LNCAP (cell line): ENCODE measurements at regions not wholly inside any gene's neighbourhood (a gene's known extent, or its start where the extent isn't known, plus 50 kb on each side); places are given as distances from the start of the nearest gene placed in this dataset.

Source experiments
- TF ChIP-seq, protein P1 (sequence below): fragments of 450-650 bp; IDR thresholded peaks from 2 replicates; pipeline ENCODE4 v1.5.1; 2017; ENCODE audit warnings: mild to moderate bottlenecking

DNA sequence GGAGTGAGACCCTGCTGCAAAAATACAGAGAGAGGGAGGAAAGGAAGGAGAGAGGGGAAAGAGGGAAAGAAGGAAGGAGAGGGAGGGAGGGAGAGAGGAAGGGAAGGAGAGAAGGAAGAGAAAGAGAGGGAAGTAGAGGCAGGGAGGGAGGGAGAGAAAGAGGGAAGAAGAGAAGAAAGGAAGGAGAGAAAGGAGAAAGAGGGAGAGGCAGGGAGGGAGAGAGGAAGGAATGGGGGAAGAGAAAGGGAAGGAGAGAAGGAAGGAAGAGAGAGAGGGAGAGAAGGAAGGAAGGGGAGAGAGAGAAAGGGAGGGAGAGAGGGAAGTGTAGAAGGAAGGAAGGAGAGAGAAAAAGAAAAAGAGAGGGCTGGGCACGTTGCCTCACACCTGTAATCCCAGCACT, 121.7 kb downstream of the TMEM130 start:
- TF ChIP-seq, protein P1, sequence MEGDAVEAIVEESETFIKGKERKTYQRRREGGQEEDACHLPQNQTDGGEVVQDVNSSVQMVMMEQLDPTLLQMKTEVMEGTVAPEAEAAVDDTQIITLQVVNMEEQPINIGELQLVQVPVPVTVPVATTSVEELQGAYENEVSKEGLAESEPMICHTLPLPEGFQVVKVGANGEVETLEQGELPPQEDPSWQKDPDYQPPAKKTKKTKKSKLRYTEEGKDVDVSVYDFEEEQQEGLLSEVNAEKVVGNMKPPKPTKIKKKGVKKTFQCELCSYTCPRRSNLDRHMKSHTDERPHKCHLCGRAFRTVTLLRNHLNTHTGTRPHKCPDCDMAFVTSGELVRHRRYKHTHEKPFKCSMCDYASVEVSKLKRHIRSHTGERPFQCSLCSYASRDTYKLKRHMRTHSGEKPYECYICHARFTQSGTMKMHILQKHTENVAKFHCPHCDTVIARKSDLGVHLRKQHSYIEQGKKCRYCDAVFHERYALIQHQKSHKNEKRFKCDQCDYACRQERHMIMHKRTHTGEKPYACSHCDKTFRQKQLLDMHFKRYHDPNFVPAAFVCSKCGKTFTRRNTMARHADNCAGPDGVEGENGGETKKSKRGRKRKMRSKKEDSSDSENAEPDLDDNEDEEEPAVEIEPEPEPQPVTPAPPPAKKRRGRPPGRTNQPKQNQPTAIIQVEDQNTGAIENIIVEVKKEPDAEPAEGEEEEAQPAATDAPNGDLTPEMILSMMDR: no peak

DNA sequence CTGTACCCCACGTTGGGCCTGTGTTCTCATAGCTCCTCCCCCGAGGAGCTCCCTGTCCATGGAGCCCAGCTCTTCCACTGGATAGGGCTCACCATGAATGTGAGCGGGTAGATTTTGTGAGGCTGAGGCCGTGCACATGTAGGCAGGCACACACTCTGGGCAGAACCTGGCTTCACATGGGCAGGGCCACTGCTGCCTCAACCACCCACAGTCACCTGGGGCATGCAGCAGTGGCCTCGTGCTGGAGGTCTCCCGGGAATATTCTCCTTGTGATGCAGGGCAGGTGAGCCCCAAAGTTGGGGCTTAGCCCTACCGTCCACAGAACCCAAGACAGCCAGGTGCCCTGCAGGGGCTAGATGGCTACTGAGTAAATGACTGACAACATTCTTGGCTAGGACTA, 116.6 kb downstream of the TMEM130 start:
- TF ChIP-seq, protein P1: no peak

DNA sequence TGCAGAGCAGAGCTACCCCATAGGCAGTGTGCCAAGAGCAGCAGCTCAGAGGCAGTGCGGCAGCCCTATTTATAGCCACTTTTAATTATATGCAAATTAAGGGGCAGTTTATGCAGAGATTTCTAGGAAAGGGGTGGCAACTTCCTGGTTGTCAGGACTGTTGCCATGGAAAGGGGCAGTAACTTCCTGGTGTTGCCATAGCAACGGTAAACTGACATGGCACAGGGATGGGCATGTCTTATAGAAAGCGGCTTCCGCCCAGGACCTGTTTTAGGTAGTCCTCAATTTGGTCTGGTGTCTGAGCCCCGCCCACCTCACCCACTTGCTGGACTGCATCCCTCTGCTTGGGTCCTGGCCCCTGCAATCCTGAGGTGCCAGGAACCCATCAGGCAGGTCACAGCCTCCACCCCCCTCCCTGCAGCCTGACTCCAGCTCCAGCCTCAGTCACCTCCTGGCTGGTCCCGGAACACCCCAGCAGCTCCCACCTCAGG, 115.8 kb downstream of the TMEM130 start:
- TF ChIP-seq, protein P1: no peak

DNA sequence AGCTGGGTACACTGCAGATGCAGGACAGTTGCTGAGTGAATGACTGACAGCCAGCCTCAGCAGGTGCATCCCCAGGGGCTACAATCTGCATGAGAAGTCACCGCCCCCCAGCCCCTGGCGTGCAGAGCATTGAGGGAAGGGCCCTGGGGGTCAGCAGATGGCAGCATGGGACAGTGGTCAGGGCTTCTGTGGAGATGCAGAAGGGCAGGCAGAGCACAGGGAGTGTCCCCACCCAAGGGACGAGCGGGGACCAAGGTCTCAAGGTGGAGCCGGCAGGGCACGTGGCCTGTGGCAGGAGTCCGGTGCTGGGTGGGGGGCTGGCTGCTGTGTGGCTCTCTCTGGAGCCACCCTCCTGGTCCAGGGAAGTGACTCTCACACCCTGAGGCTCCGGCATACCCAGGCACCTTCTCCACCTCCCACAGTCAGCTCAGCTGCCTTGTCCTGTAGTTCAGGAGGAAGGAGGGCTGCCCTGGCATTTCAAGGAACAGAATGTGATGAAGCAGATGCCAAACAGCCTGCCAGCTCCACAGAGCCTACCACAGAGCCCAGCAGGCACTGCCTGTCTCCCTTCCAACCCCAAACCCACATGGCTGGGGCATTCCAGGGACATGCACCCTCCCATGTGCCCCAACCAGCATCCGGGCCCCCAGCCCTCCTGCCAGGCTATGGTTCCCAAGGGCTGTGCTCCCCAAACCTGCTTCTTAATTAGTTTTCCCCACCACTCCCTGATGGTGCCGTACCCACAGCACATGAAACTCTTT, 114.5 kb downstream of the TMEM130 start:
- TF ChIP-seq, protein P1: no peak

DNA sequence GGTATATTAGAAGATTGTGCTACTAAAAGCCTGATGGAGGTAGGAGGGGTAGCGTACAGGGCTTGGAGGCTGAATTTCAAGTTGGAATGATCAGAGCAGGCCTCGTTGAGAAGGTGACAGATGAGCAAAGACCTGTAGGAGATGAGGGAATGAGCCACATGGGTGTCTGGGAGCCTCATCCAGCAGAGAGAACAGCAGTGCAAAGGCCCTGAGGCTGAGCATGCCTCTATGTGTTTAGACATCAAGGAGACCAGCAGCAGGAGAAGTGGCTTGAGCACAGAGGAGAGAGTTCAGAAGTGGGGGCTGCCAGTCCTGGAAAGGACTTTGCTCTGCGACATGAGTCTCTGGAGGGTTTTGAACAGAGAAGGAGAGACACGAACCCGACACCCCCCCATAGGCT, 111.7 kb downstream of the TMEM130 start:
- TF ChIP-seq, protein P1: no peak

DNA sequence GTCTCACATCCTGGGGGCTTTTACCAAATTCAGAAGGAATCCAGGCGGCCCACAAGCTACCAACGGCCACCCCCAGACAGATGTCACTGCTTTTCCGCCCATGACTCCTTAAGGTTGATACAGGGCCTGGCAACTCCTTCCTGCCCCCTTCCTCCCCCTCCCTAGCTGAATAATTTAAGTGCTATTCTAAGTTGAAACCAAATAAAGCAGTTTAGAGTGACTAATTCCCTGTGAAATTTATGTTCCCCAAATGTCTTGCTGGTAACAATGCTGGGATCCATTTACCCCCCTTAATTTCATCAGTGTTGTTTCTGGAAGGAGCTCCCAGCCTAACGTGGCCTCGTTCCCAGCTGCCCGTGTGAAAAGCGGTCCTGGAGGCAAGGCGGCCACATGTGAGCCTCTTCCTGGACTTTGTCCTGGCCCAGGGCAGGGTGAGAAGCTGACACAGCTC, 109.6 kb downstream of the TMEM130 start:
- TF ChIP-seq, protein P1: no peak

DNA sequence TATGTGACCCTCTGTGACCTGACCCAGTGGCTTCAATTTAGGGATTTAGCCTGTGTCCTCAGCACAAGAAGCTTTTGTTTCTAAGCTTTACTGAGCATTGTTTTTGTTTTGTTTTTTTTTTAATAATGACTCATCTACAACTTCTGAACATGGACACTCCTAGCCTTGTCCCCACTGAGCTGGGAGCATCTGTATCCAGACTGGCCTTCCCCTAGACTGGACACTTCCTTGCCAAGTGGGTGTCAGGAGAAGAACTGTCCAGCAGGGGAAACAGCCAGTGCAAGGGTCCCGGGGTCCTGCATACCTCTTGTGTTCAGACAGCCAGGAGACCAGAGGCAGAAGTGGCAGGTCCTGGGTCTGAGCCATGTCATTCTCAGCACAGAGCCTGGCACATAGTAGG, 108.6 kb downstream of the TMEM130 start:
- TF ChIP-seq, protein P1: no peak
